Islet precursor cell (in vitro differentiated cells): ENCODE measurements at regions not wholly inside any gene's neighbourhood (a gene's known extent, or its start where the extent isn't known, plus 50 kb on each side); places are given as distances from the start of the nearest gene placed in this dataset.

ENCODE experiments used
- DNase-seq: peaks from one replicate; pipeline ENCODE4 v3.0.0-alpha.2; 2018

GRCh38 chr17:83144421-83145357 is 65.3 kb downstream of the METRNL start:
- peak; percentile 51 for DNase-seq

GRCh38 chr17:83145358-83145738 is 65.9 kb downstream of the METRNL start:
- peak; percentile 46 for DNase-seq

GRCh38 chr17:83145831-83146230 is 66.4 kb downstream of the METRNL start:
- DNase-seq = no peak

GRCh38 chr17:83146347-83146746 is 66.9 kb downstream of the METRNL start:
- DNase-seq = no peak

- no peak for DNase-seq
Observed at GRCh38 chr17:83147280-83147679, 67.9 kb downstream of the METRNL start.

GRCh38 chr17:83148317-83149028 is 69.1 kb downstream of the METRNL start:
- peak; percentile 49 for DNase-seq

- peak; percentile 48 for DNase-seq
Observed at GRCh38 chr17:83149029-83149725, 69.8 kb downstream of the METRNL start.

GRCh38 chr17:83149761-83150251 is 70.4 kb downstream of the METRNL start:
- DNase-seq = peak; percentile 56

GRCh38 chr17:83150369-83151055 is 71.1 kb downstream of the METRNL start:
- peak; percentile 53 for DNase-seq

- no peak for DNase-seq
Observed at GRCh38 chr17:83151056-83151441, 71.6 kb downstream of the METRNL start.

- peak; percentile 80 for DNase-seq
Observed at GRCh38 chr17:83151442-83152226, 72.2 kb downstream of the METRNL start.

GRCh38 chr17:83152227-83152744 is 72.9 kb downstream of the METRNL start:
- DNase-seq = no peak

GRCh38 chr17:83152745-83153611 is 73.6 kb downstream of the METRNL start:
- peak; percentile 50 for DNase-seq

- DNase-seq = peak; percentile 48
Observed at GRCh38 chr17:83153681-83154310, 74.4 kb downstream of the METRNL start.

- DNase-seq = peak; percentile 46
Observed at GRCh38 chr17:83154311-83155127, 75.1 kb downstream of the METRNL start.

- DNase-seq = peak; percentile 54
Observed at GRCh38 chr17:83155128-83156121, 76.0 kb downstream of the METRNL start.

- DNase-seq = peak; percentile 42
Observed at GRCh38 chr17:83156408-83156807, 77.0 kb downstream of the METRNL start.
